Endothelial cell of umbilical vein (primary cell): ENCODE measurements at regions not wholly inside any gene's neighbourhood (a gene's known extent, or its start where the extent isn't known, plus 50 kb on each side); places are given as distances from the start of the nearest gene placed in this dataset.

ENCODE experiments used
- BruUV-seq: library from RNA; stranded (reverse); fragments of 400-500 nt; replicated peaks from 2 replicates; lab custom pipeline; 2021; lab: Mats Ljungman, UMichigan
- CTCF ChIA-PET: fragments of 300-600, 350-600 bp; sonication (Branson Sonifier 250); formaldehyde crosslinking; loops from one replicate; lab custom pipeline; 2021; ENCODE audit warnings: antibody characterized with exemption, inconsistent platforms; lab: Charles Lee
- POLR2A ChIA-PET: fragments of 300-600, 350-600 bp; sonication (Branson Sonifier 250); formaldehyde crosslinking; loops from one replicate; lab custom pipeline; 2021; ENCODE audit warnings: antibody characterized with exemption, inconsistent platforms; lab: Charles Lee
- DNase-seq: peaks from one replicate; pipeline ENCODE4 v3.0.0-alpha.2; 2011; ENCODE audit warnings: low read depth, low spot score
- FAIRE-seq: peaks from 2 replicates; lab custom pipeline; 2011; peaks lifted over from hg19 to GRCh38; lab: Jason Lieb, UNC
- H2AFZ ChIP-seq: 2 replicates; pipeline ENCODE4 v1.6.0; 2012; ENCODE audit warnings: low read depth, low read length, control low read depth, inconsistent platforms
- H3K27ac ChIP-seq: 2 replicates; pipeline ENCODE4 v1.5.1; 2011; ENCODE audit warnings: low read depth, mild to moderate bottlenecking, control low read depth, low read length, moderate library complexity; ENCODE audit not compliant: insufficient read depth
- H3K27me3 ChIP-seq, 2 experiments: 2 replicates each; pipeline versions ENCODE4 v1.6.0 to v1.6.1; 2011; ENCODE audit warnings: low read length in 2 of 2, mixed read lengths in 1 of 2; ENCODE audit not compliant: control insufficient read depth in 2 of 2, insufficient read depth in 2 of 2
- H3K36me3 ChIP-seq, 2 experiments: 2 replicates in 1 of 2; 3 replicates in 1 of 2; pipeline ENCODE4 v1.5.1; 2011; ENCODE audit warnings: low read length in 2 of 2, mild to moderate bottlenecking in 1 of 2, moderate library complexity in 1 of 2; ENCODE audit not compliant: control insufficient read depth in 2 of 2, insufficient read depth in 2 of 2; ENCODE audit errors: extremely low read depth in 1 of 2
- H3K4me1 ChIP-seq: 3 replicates; pipeline ENCODE4 v1.5.1; 2011; ENCODE audit warnings: mild to moderate bottlenecking, low read length; ENCODE audit not compliant: control insufficient read depth, insufficient read depth; ENCODE audit errors: extremely low read depth
- H3K4me2 ChIP-seq: 2 replicates; pipeline ENCODE4 v1.6.1; 2011; ENCODE audit warnings: low read length, control low read depth, mixed read lengths; ENCODE audit not compliant: insufficient read depth
- H3K4me3 ChIP-seq, 3 experiments: fragments of 200-600 bp in 1 of 3; sonication (generic), shearing (Covaris generic) in 1 of 3; replicated peaks in 1 of 3; 2 replicates each; pipeline ENCODE4 v1.5.1; 2011 to 2016; ENCODE audit warnings: control low read depth in 3 of 3, low read length in 3 of 3, mild to moderate bottlenecking in 2 of 3, inconsistent platforms in 1 of 3, low read depth in 1 of 3, moderate library complexity in 1 of 3; ENCODE audit not compliant: insufficient read depth in 1 of 3
- H3K79me2 ChIP-seq: 2 replicates; pipeline ENCODE4 v1.6.0; 2012; ENCODE audit warnings: low read length, inconsistent platforms; ENCODE audit not compliant: control insufficient read depth, insufficient read depth
- H3K9ac ChIP-seq: replicated peaks from 2 replicates; pipeline ENCODE3; 2011; ENCODE audit warnings: low read length, control low read depth; ENCODE audit not compliant: insufficient read depth; ENCODE audit errors: extremely low read depth
- H3K9me1 ChIP-seq: replicated peaks from 3 replicates; pipeline ENCODE4 v1.6.0; 2011; ENCODE audit warnings: mild to moderate bottlenecking, low read length; ENCODE audit not compliant: control insufficient read depth, insufficient read depth; ENCODE audit errors: extremely low read depth
- H3K9me3 ChIP-seq: replicated peaks from 2 replicates; pipeline ENCODE4 v1.5.1; 2012; ENCODE audit warnings: low read length, inconsistent platforms; ENCODE audit not compliant: control insufficient read depth, insufficient read depth
- H4K20me1 ChIP-seq: replicated peaks from 2 replicates; pipeline ENCODE3; 2011; ENCODE audit warnings: mild to moderate bottlenecking, low read length; ENCODE audit not compliant: control insufficient read depth, insufficient read depth; ENCODE audit errors: extremely low read depth
- EZH2 ChIP-seq: IDR thresholded peaks from 2 replicates; pipeline ENCODE4 v1.6.1; 2012; ENCODE audit warnings: borderline replicate concordance, low read depth, mild to moderate bottlenecking, moderate library complexity, low read length, inconsistent platforms; ENCODE audit not compliant: severe bottlenecking
- FOS ChIP-seq: IDR thresholded peaks from 2 replicates; pipeline ENCODE4 v1.6.1; 2011; ENCODE audit warnings: mild to moderate bottlenecking, low read length, moderate library complexity, borderline replicate concordance; ENCODE audit not compliant: insufficient read depth
- GATA2 ChIP-seq: IDR thresholded peaks from 2 replicates; pipeline ENCODE4 v1.7.0; 2011; ENCODE audit warnings: low read depth, mild to moderate bottlenecking, moderate library complexity, mixed read lengths, low read length; ENCODE audit not compliant: insufficient read length, insufficient read depth
- JUN ChIP-seq: IDR thresholded peaks from 2 replicates; pipeline ENCODE4 v1.6.1; 2011; ENCODE audit warnings: borderline replicate concordance, low read depth; ENCODE audit not compliant: insufficient read length, insufficient read depth
- MYC ChIP-seq: IDR thresholded peaks from one replicate; pipeline ENCODE4 v1.6.1; 2011; ENCODE audit warnings: mild to moderate bottlenecking, low read depth, low read length
- POLR2A ChIP-seq: IDR thresholded peaks from 2 replicates; pipeline ENCODE4 v1.6.1; 2012; ENCODE audit warnings: low read depth, mild to moderate bottlenecking, control low read depth, low read length
- POLR2AphosphoS5 ChIP-seq: IDR thresholded peaks from 2 replicates; pipeline ENCODE4 v1.6.1; 2012; ENCODE audit warnings: low read depth, mild to moderate bottlenecking, control low read depth, low read length, moderate library complexity; ENCODE audit not compliant: insufficient read depth
- dilution Hi-C: fragments of 300-500 bp; cut with MboI; formaldehyde crosslinking; loops from one replicate; pipeline ENCODE4 v1.15.0; 2019; ENCODE audit warnings: low sequenced_read_pairs; ENCODE audit not compliant: extremely low pct_ligation_motif_present
- intact Hi-C: fragments of 100-400 bp; cut with micrococcal nuclease; formaldehyde crosslinking; loops from one replicate; pipeline ENCODE4 v1.10.0; 2022
- TF ChIP-seq, protein P1 (sequence below): IDR thresholded peaks from 2 replicates; pipeline ENCODE4 v1.6.1; 2011; ENCODE audit not compliant: insufficient read depth, insufficient read length
- TF ChIP-seq, protein P2 (sequence below), 2 donors: IDR thresholded peaks; 1 replicate in 1 of 2; 2 replicates in 1 of 2; pipeline ENCODE4 v1.5.1; 2011; ENCODE audit warnings: low read length in 2 of 2, mild to moderate bottlenecking in 2 of 2, moderate library complexity in 2 of 2, control low read depth in 1 of 2, inconsistent platforms in 1 of 2, low read depth in 1 of 2; ENCODE audit not compliant: insufficient read depth in 1 of 2; ENCODE audit errors: extremely low read depth in 1 of 2

DNA sequence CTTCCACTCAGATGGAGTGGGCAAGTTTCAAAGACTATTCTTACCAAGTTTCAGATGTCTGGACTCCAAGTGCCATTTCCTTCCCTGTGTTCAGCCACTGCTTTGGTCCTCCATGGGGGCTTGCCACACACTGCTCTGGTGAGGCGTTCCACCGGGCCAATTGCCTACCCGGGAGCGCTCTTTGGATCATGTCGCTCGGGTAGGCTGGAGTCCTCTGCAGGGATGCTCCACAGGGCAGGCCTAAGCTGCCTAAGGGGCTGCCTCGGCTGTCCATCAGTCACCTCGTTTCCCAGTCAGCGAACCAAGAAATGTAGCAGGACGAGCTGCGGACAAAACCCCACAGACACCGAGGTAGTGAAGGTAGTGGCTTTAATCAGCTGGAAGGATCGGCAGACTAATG is 200.7 kb upstream of the KLF8 start:
- no peak overlapping the region for H3K4me3 ChIP-seq
- BruUV-seq: no TSS peak
- H3K79me2 ChIP-seq: no peaks in the 10 kb centered on the region
- POLR2A ChIA-PET: no interaction called here
- dilution Hi-C loops (no loop called here), intact Hi-C loops (no loop called here)
- no peaks in the 10 kb centered on the region for H3K9me3 ChIP-seq
- H3K27me3 ChIP-seq: no peaks in the 10 kb centered on the region
- CTCF ChIA-PET: no interaction called here
- no peaks in the 10 kb centered on the region for H3K9me1 ChIP-seq
- no peak overlapping the region for H3K9ac ChIP-seq
- no peaks in the 10 kb centered on the region for H3K36me3 ChIP-seq
- H3K27ac ChIP-seq: no peak overlapping the region
- no peak overlapping the region for H3K4me2 ChIP-seq
- no peaks in the 10 kb centered on the region for H3K4me1 ChIP-seq
- no peaks in the 10 kb centered on the region for H4K20me1 ChIP-seq
- TF ChIP-seq POLR2AphosphoS5 (no peak), EZH2 (no peak), POLR2A (no peak), GATA2 (no peak), JUN (no peak), FOS (no peak), MYC (no peak)
- TF ChIP-seq, protein P1, sequence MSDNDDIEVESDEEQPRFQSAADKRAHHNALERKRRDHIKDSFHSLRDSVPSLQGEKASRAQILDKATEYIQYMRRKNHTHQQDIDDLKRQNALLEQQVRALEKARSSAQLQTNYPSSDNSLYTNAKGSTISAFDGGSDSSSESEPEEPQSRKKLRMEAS: no peak
- TF ChIP-seq, protein P2, sequence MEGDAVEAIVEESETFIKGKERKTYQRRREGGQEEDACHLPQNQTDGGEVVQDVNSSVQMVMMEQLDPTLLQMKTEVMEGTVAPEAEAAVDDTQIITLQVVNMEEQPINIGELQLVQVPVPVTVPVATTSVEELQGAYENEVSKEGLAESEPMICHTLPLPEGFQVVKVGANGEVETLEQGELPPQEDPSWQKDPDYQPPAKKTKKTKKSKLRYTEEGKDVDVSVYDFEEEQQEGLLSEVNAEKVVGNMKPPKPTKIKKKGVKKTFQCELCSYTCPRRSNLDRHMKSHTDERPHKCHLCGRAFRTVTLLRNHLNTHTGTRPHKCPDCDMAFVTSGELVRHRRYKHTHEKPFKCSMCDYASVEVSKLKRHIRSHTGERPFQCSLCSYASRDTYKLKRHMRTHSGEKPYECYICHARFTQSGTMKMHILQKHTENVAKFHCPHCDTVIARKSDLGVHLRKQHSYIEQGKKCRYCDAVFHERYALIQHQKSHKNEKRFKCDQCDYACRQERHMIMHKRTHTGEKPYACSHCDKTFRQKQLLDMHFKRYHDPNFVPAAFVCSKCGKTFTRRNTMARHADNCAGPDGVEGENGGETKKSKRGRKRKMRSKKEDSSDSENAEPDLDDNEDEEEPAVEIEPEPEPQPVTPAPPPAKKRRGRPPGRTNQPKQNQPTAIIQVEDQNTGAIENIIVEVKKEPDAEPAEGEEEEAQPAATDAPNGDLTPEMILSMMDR (IDR thresholded peaks at IDR 0.05; ENCODE audit: extremely low read depth in 1 of 2, insufficient read depth in 1 of 2, low read depth in 1 of 2, low read length in 2 of 2): no peak
- H2AFZ ChIP-seq: no peak overlapping the region
- FAIRE-seq: no peak
- no peak for DNase-seq
